Keratinocyte (primary cell): ENCODE measurements at regions not wholly inside any gene's neighbourhood (a gene's known extent, or its start where the extent isn't known, plus 50 kb on each side); places are given as distances from the start of the nearest gene placed in this dataset.

Experiments used
- DNase-seq: peaks from one replicate; pipeline ENCODE4 v3.0.0-alpha.2; 2011; ENCODE audit warnings: low read depth, missing footprints, low spot score
- FAIRE-seq: peaks from 2 replicates; lab custom pipeline; 2011; peaks lifted over from hg19 to GRCh38; lab: Jason Lieb, UNC
- H2AFZ ChIP-seq: 2 replicates; pipeline ENCODE4 v1.6.0; 2012; ENCODE audit warnings: low read length, control low read depth, inconsistent platforms; ENCODE audit not compliant: control insufficient read depth
- H3K27ac ChIP-seq: 2 replicates; pipeline ENCODE4 v1.5.1; 2011; ENCODE audit warnings: low read length; ENCODE audit not compliant: control insufficient read depth, insufficient read depth
- H3K27me3 ChIP-seq: 3 replicates; pipeline ENCODE4 v1.6.0; 2011; ENCODE audit warnings: low read length; ENCODE audit not compliant: control insufficient read depth, insufficient read depth; ENCODE audit errors: extremely low read depth
- H3K36me3 ChIP-seq, 2 experiments: 2 replicates in 1 of 2; 3 replicates in 1 of 2; pipeline ENCODE4 v1.5.1; 2011; ENCODE audit warnings: low read length in 2 of 2, mild to moderate bottlenecking in 1 of 2; ENCODE audit not compliant: control insufficient read depth in 2 of 2, insufficient read depth in 2 of 2; ENCODE audit errors: extremely low read depth in 1 of 2
- H3K4me1 ChIP-seq: 3 replicates; pipeline ENCODE4 v1.5.1; 2011; ENCODE audit warnings: low read length; ENCODE audit not compliant: control insufficient read depth, insufficient read depth; ENCODE audit errors: extremely low read depth
- H3K4me2 ChIP-seq: 3 replicates; pipeline ENCODE4 v1.6.0; 2011; ENCODE audit warnings: low read depth, low read length; ENCODE audit not compliant: control insufficient read depth, insufficient read depth; ENCODE audit errors: extremely low read depth
- H3K4me3 ChIP-seq, 3 experiments: fragments of 200-600 bp in 1 of 3; sonication (generic) in 1 of 3; 2 replicates in 2 of 3; 3 replicates in 1 of 3; pipeline ENCODE4 v1.5.1; 2011 to 2016; ENCODE audit warnings: low read length in 3 of 3, mild to moderate bottlenecking in 3 of 3, control low read depth in 2 of 3, inconsistent platforms in 1 of 3, low read depth in 1 of 3, mixed read lengths in 1 of 3, mixed run types in 1 of 3, moderate library complexity in 1 of 3; ENCODE audit not compliant: control insufficient read depth in 2 of 3, insufficient read depth in 2 of 3; ENCODE audit errors: extremely low read depth in 1 of 3
- H3K79me2 ChIP-seq: 2 replicates; pipeline ENCODE4 v1.6.0; 2012; ENCODE audit warnings: low read length; ENCODE audit not compliant: control insufficient read depth, insufficient read depth
- H3K9ac ChIP-seq: 3 replicates; pipeline ENCODE4 v1.6.0; 2011; ENCODE audit warnings: low read length; ENCODE audit not compliant: control insufficient read depth, insufficient read depth; ENCODE audit errors: extremely low read depth
- H3K9me1 ChIP-seq: 3 replicates; pipeline ENCODE4 v1.6.0; 2011; ENCODE audit warnings: low read length; ENCODE audit not compliant: control insufficient read depth, insufficient read depth; ENCODE audit errors: extremely low read depth
- H3K9me3 ChIP-seq: 2 replicates; pipeline ENCODE4 v1.5.1; 2012; ENCODE audit warnings: low read depth, low read length; ENCODE audit not compliant: control insufficient read depth
- H4K20me1 ChIP-seq: 3 replicates; pipeline ENCODE4 v1.6.0; 2011; ENCODE audit warnings: low read length; ENCODE audit not compliant: control insufficient read depth, insufficient read depth; ENCODE audit errors: extremely low read depth
- EZH2 ChIP-seq: IDR thresholded peaks from one replicate; pipeline ENCODE4 v1.6.1; 2012; ENCODE audit warnings: inconsistent platforms, mild to moderate bottlenecking, low read length, moderate library complexity
- dilution Hi-C: fragments of 300-500 bp; cut with MboI; formaldehyde crosslinking; loops from one replicate; pipeline ENCODE4 v1.7.0; 2020; ENCODE audit warnings: low sequenced_read_pairs; ENCODE audit not compliant: extremely low pct_ligation_motif_present
- TF ChIP-seq, protein P1 (sequence below), 3 experiments: IDR thresholded peaks in 1 of 3; conservative IDR thresholded peaks in 1 of 3; optimal IDR thresholded peaks in 1 of 3; 2 replicates in 2 of 3; 3 replicates in 1 of 3; pipeline versions ENCODE3 to v1.5.1; 2011; ENCODE audit warnings: low read length in 3 of 3, mild to moderate bottlenecking in 3 of 3, moderate library complexity in 2 of 3, control low read depth in 1 of 3, inconsistent platforms in 1 of 3; ENCODE audit not compliant: insufficient read depth in 2 of 3; ENCODE audit errors: extremely low read depth in 1 of 3

DNA sequence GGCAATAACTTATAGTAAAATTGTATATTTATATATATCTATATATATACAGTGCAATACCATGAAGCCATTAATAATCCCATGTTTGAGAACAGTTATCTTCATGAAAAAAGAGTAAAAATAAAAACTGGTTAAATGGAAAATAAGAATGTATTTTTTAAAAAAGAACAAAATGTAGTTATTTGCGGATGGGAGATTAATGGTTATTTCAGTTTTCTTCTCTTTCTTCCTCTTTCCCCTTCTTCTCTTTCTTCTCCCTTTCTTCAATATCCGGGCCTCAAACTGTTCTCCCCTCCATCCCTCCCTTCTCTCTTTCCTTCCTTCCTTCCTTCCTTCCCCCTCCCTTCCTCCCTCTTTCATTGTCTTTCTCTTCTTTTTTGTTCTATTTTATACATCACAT, 1301.7 kb upstream of the IGFBP7 start:
- Histone ChIP-seq H4K20me1 (no peaks in the 10 kb centered on the region), H3K79me2 (no peaks in the 10 kb centered on the region), H3K9ac (no peak overlapping the region), H3K27ac (no peak overlapping the region), H3K4me1 (no peaks in the 10 kb centered on the region), H3K36me3 (no peaks in the 10 kb centered on the region), H3K27me3 (no peaks in the 10 kb centered on the region), H2AFZ (no peak overlapping the region), H3K4me3 (no peak overlapping the region), H3K9me1 (no peaks in the 10 kb centered on the region), H3K4me2 (no peak overlapping the region), H3K9me3 (no peaks in the 10 kb centered on the region)
- TF ChIP-seq, protein P1, sequence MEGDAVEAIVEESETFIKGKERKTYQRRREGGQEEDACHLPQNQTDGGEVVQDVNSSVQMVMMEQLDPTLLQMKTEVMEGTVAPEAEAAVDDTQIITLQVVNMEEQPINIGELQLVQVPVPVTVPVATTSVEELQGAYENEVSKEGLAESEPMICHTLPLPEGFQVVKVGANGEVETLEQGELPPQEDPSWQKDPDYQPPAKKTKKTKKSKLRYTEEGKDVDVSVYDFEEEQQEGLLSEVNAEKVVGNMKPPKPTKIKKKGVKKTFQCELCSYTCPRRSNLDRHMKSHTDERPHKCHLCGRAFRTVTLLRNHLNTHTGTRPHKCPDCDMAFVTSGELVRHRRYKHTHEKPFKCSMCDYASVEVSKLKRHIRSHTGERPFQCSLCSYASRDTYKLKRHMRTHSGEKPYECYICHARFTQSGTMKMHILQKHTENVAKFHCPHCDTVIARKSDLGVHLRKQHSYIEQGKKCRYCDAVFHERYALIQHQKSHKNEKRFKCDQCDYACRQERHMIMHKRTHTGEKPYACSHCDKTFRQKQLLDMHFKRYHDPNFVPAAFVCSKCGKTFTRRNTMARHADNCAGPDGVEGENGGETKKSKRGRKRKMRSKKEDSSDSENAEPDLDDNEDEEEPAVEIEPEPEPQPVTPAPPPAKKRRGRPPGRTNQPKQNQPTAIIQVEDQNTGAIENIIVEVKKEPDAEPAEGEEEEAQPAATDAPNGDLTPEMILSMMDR (optimal IDR thresholded peaks at IDR 0.05 in 1 of 3, IDR thresholded peaks at IDR 0.05 in 1 of 3, conservative IDR thresholded peaks at IDR 0.05 in 1 of 3; ENCODE audit: extremely low read depth in 1 of 3, insufficient read depth in 2 of 3, low read length in 3 of 3): no peak
- no peak for TF ChIP-seq EZH2
- DNase-seq (no peak), FAIRE-seq (no peak)
- dilution Hi-C loops: no loop called here

DNA sequence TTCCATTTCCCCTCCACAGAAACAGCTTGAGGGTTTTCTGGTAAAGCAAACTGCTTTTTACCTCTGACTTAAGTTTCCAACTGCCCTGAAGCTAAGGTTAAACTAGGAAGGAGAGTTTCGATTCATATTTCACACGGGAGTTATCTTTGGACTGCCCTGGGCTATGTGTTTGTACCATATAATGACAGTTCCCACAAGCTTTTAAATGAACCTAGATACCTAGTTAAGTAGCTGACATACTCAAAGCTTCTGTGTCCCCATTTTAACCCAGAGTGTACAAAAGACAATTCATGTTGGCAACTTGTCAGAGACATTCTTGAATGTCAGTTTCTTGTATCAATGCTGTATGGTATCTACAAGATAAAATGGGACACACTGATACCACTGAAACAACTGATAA, 1296.6 kb upstream of the IGFBP7 start:
- no peaks in the 10 kb centered on the region for H3K4me1 ChIP-seq
- FAIRE-seq (no peak), DNase-seq (no peak)
- H2AFZ ChIP-seq: no peak overlapping the region
- H3K27ac ChIP-seq: no peak overlapping the region
- no peaks in the 10 kb centered on the region for H3K27me3 ChIP-seq
- H3K79me2 ChIP-seq: no peaks in the 10 kb centered on the region
- H3K4me2 ChIP-seq: no peak overlapping the region
- no peak overlapping the region for H3K9ac ChIP-seq
- H3K4me3 ChIP-seq: no peak overlapping the region
- no peaks in the 10 kb centered on the region for H3K36me3 ChIP-seq
- dilution Hi-C loops: no loop called here
- no peaks in the 10 kb centered on the region for H3K9me3 ChIP-seq
- TF ChIP-seq EZH2: no peak
- TF ChIP-seq, protein P1 (optimal IDR thresholded peaks at IDR 0.05 in 1 of 3, IDR thresholded peaks at IDR 0.05 in 1 of 3, conservative IDR thresholded peaks at IDR 0.05 in 1 of 3; ENCODE audit: extremely low read depth in 1 of 3, insufficient read depth in 2 of 3, low read length in 3 of 3): no peak
- H3K9me1 ChIP-seq: no peaks in the 10 kb centered on the region
- H4K20me1 ChIP-seq: no peaks in the 10 kb centered on the region
